ENCODE measurements at regions not wholly inside any gene's neighbourhood (a gene's known extent, or its start where the extent isn't known, plus 50 kb on each side); places are given as distances from the start of the nearest gene placed in this dataset.

DNA sequence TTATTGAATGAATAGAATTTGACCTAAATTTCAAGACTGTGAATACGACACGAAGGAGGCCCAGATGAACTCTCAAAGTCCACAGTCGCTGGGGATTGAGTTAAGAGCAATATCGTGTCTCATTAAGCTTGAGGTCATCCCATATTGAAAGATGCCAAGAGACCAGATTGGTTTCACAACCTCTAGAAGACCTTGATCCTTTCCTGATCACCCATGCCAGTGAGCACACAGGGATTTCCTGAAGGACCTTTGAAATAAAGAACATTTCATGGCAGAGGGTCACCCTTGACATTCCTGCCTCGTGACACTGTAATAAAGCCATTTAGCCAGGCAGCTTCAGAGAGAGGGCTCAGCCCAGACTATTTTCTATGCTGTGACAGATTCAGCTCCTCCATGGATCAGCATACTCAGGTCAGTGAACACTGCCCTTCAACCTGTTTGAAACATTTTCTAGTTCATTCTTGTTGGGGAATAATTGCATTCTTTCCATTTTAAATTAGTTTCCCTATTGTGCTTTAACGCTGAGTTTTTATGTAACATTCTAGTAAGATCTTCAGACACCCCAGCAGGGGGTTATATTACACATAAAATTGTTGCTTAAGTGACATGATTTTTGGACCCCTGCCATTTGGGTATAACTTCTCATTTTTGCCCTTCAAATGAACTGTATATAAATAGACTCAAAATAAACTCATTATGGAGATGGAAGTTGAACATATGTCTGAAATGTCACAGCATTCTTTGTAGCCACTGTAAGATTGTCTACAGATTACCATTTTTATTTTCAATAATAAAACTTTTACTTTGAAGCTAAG, 213.2 kb downstream of the C12orf50 start:
- no peaks in the 10 kb centered on the region for H3K27me3 Mint-ChIP-seq (ENCODE audit: low read depth)

DNA sequence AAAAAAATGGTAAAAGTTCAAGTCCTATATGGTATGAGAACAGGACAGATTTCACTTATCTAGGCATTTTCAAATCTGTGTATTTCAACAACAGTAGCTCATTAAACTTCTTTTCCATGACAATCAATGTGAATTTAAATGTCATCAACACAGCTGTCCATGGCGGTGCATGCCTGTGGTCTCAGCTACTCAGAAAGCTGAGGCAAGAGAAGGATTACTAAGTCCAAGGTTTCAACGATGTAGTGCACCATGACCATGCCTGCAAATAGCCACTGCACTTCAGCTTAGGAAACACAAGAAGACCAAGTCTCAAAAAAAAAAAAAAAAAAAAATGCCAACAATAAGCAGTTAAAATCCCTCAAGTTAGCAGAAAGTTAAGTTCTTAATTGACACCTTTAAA, 214.6 kb downstream of the C12orf50 start:
- no peaks in the 10 kb centered on the region for H3K4me1 Mint-ChIP-seq (ENCODE audit: low read depth)
- no peak for DNase-seq
- H3K27me3 Mint-ChIP-seq (ENCODE audit: low read depth): no peaks in the 10 kb centered on the region
- no peaks in the 10 kb centered on the region for H3K9me3 Mint-ChIP-seq
- no peak overlapping the region for H3K4me3 Mint-ChIP-seq
- ATAC-seq: no peak
- H3K36me3 Mint-ChIP-seq (ENCODE audit: insufficient read depth): no peaks in the 10 kb centered on the region

More for the DNA sequence above, 213.2 kb downstream of the C12orf50 start:
- DNase-seq (no peak), ATAC-seq (no peak)
- H3K4me3 Mint-ChIP-seq: no peak overlapping the region
- H3K9me3 Mint-ChIP-seq: no peaks in the 10 kb centered on the region
- H3K4me1 Mint-ChIP-seq (ENCODE audit: low read depth): no peaks in the 10 kb centered on the region
- H3K36me3 Mint-ChIP-seq (ENCODE audit: insufficient read depth): no peaks in the 10 kb centered on the region

- DNase-seq (no peak), ATAC-seq (no peak)
- H3K9me3 Mint-ChIP-seq: no peaks in the 10 kb centered on the region
- no peaks in the 10 kb centered on the region for H3K27me3 Mint-ChIP-seq (ENCODE audit: low read depth)
- no peak overlapping the region for H3K4me3 Mint-ChIP-seq
- no peaks in the 10 kb centered on the region for H3K4me1 Mint-ChIP-seq (ENCODE audit: low read depth)
- H3K36me3 Mint-ChIP-seq (ENCODE audit: insufficient read depth): no peaks in the 10 kb centered on the region
These were observed 215.5 kb downstream of the C12orf50 start for GRCh38 chr12:87813476-87814234.

GRCh38 chr12:87812681-87813080, 216.5 kb downstream of the C12orf50 start:
- ATAC-seq (no peak), DNase-seq (no peak)
- Mint-ChIP-seq H3K9me3 (no peaks in the 10 kb centered on the region), H3K27me3 (ENCODE audit: low read depth) (no peaks in the 10 kb centered on the region), H3K4me1 (ENCODE audit: low read depth) (no peaks in the 10 kb centered on the region), H3K4me3 (no peak overlapping the region), H3K36me3 (ENCODE audit: insufficient read depth) (no peaks in the 10 kb centered on the region)

DNA sequence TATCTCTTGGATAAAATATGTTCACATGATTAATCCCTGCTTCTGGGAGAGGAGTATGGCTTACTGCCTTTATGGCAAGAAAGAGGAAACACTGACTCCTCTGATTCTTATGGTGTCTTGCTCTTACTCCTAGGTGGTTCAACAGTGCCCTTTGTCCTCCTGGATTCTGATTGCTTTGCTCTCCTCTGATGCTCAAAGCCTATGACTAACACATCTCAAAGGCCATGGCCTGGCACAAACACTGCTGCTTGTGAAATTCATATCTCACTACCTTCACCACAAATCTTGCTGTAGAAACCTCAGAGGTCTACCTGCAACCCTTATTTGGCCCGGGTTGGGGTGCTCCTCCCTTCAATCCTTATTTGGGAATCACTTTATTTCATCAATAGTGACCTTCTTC, 217.2 kb downstream of the C12orf50 start:
- Mint-ChIP-seq H3K4me3 (no peak overlapping the region), H3K4me1 (ENCODE audit: low read depth) (no peaks in the 10 kb centered on the region), H3K36me3 (ENCODE audit: insufficient read depth) (no peaks in the 10 kb centered on the region), H3K27me3 (ENCODE audit: low read depth) (no peaks in the 10 kb centered on the region), H3K9me3 (no peaks in the 10 kb centered on the region)
- ATAC-seq: no peak
- DNase-seq: no peak

DNA sequence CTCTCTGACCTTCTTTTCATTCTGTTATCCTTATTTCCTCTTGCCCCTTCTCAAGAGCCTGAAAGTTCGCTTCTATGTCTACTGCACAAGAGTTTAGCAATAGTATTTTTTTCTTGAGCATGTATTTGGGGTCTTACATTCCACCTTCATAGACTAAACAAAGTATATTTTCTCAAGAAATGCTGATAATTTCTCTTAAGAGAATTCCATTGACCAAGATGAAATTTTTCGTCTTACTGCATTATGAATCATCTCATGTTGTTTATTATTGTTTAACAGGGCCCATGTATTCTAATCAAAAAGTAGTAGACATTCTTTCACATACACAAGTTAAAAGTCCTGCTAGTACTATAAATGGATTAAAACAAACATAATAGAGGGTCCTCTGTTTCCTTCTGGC, 219.3 kb downstream of the C12orf50 start:
- ATAC-seq (no peak), DNase-seq (no peak)
- H3K9me3 Mint-ChIP-seq: no peaks in the 10 kb centered on the region
- no peaks in the 10 kb centered on the region for H3K36me3 Mint-ChIP-seq (ENCODE audit: insufficient read depth)
- no peaks in the 10 kb centered on the region for H3K27me3 Mint-ChIP-seq (ENCODE audit: low read depth)
- H3K4me1 Mint-ChIP-seq (ENCODE audit: low read depth): no peaks in the 10 kb centered on the region
- no peak overlapping the region for H3K4me3 Mint-ChIP-seq

- ATAC-seq (no peak), DNase-seq (no peak)
- H3K9me3 Mint-ChIP-seq: no peaks in the 10 kb centered on the region
- H3K36me3 Mint-ChIP-seq (ENCODE audit: insufficient read depth): no peaks in the 10 kb centered on the region
- no peaks in the 10 kb centered on the region for H3K4me1 Mint-ChIP-seq (ENCODE audit: low read depth)
- no peak overlapping the region for H3K4me3 Mint-ChIP-seq
- H3K27me3 Mint-ChIP-seq (ENCODE audit: low read depth): no peaks in the 10 kb centered on the region
These were observed 222.1 kb downstream of the C12orf50 start for GRCh38 chr12:87807086-87807485.

GRCh38 chr12:87806310-87806709, 222.9 kb downstream of the C12orf50 start:
- ATAC-seq (no peak), DNase-seq (no peak)
- Mint-ChIP-seq H3K4me3 (no peak overlapping the region), H3K36me3 (ENCODE audit: insufficient read depth) (no peaks in the 10 kb centered on the region), H3K9me3 (no peaks in the 10 kb centered on the region), H3K27me3 (ENCODE audit: low read depth) (no peaks in the 10 kb centered on the region), H3K4me1 (ENCODE audit: low read depth) (no peaks in the 10 kb centered on the region)

- Mint-ChIP-seq H3K36me3 (ENCODE audit: insufficient read depth) (no peaks in the 10 kb centered on the region), H3K9me3 (no peaks in the 10 kb centered on the region)
These were observed 224.8 kb downstream of the C12orf50 start for GRCh38 chr12:87804386-87804785.

DNA sequence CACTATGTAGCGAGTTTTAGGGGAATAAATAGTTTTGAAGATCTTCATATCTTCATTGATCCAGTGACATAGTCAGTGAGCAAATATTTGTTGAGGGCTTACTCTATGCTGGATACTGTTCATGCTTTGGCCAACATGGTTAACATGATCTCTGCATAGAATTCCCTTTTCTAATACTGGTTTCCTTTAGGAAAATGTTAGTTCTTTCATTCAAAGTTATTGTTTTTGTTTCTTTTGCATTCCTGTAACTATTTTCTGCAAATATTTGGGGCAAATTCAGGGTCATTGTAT, 226.5 kb downstream of the C12orf50 start:
- no peaks in the 10 kb centered on the region for H3K9me3 Mint-ChIP-seq

More at GRCh38 chr12:87804386-87804785, 224.8 kb downstream of the C12orf50 start:
- Mint-ChIP-seq H3K4me3 (no peak overlapping the region), H3K27me3 (ENCODE audit: low read depth) (no peaks in the 10 kb centered on the region), H3K4me1 (ENCODE audit: low read depth) (no peaks in the 10 kb centered on the region)
- DNase-seq (no peak), ATAC-seq (no peak)

DNA sequence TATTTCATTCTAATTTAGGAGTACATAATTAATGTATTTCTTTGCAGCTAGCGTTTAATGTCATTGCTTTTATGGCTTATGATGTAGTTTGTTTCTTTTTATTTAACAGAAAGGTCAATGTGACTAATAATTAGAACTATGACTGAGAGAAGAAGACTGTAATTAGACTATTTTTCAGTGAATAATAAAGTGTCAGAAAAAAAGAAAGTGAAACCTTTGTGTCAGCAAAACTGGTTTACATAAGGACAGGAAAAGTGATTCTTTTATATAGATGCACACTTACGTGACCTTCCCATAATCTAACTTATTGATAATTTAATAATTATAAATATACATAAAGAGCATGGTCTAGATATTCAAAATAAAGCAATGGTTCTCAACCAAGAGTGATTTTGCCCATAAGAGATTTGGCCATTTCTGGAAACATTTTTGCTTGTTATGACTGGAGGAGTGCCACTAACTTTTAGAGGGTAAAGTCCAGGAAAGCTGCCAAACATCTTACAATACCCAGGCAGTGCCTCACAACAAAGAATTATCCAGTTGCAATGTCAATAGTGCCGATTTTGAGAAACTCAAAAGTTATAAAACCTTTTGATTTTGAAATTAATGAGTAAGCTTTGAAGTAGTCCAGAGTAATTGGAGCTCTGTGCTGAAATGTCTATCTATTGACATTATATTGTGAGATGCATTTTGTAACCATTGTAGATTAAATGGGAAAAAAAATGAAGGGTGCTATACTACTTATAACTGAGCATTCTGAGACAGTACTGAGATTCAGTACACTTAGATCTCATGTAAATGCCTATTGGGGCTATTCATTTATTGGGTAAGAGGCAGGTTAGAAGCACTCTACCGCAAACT, 227.1 kb downstream of the C12orf50 start:
- no peaks in the 10 kb centered on the region for H3K36me3 Mint-ChIP-seq (ENCODE audit: insufficient read depth)
- no peaks in the 10 kb centered on the region for H3K4me1 Mint-ChIP-seq (ENCODE audit: low read depth)
- DNase-seq: no peak
- H3K9me3 Mint-ChIP-seq: no peaks in the 10 kb centered on the region
- no peak overlapping the region for H3K4me3 Mint-ChIP-seq
- H3K27me3 Mint-ChIP-seq (ENCODE audit: low read depth): no peaks in the 10 kb centered on the region
- ATAC-seq: no peak

More for the DNA sequence above, 226.5 kb downstream of the C12orf50 start:
- no peaks in the 10 kb centered on the region for H3K36me3 Mint-ChIP-seq (ENCODE audit: insufficient read depth)
- no peaks in the 10 kb centered on the region for H3K4me1 Mint-ChIP-seq (ENCODE audit: low read depth)
- DNase-seq (no peak), ATAC-seq (no peak)
- no peak overlapping the region for H3K4me3 Mint-ChIP-seq
- no peaks in the 10 kb centered on the region for H3K27me3 Mint-ChIP-seq (ENCODE audit: low read depth)

- Mint-ChIP-seq H3K4me3 (no peak overlapping the region), H3K36me3 (ENCODE audit: insufficient read depth) (no peaks in the 10 kb centered on the region), H3K27me3 (ENCODE audit: low read depth) (no peaks in the 10 kb centered on the region), H3K9me3 (no peaks in the 10 kb centered on the region), H3K4me1 (ENCODE audit: low read depth) (no peaks in the 10 kb centered on the region)
- DNase-seq (no peak), ATAC-seq (no peak)
These were observed 232.2 kb downstream of the C12orf50 start for GRCh38 chr12:87796961-87797516.

DNA sequence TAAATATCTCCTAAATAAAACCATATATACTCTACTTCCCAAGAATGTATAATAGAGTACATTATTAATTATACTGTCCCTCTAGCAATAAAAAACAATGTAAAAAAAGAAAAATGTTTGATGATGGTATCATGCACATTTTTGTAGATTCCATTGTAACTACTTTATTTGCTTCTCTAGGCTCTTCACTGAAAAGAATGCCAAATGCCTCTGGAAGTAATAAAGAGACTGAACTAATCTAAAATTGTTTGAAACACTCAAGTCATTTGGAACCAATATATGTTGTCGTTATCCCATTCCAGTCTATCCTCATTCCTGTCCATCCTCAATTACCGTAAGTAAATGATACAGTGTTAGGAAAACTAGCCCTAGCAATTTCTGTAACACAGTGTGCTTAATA, 233.6 kb downstream of the C12orf50 start:
- no peak for DNase-seq
- H3K4me3 Mint-ChIP-seq: no peak overlapping the region
- no peaks in the 10 kb centered on the region for H3K4me1 Mint-ChIP-seq (ENCODE audit: low read depth)
- no peaks in the 10 kb centered on the region for H3K36me3 Mint-ChIP-seq (ENCODE audit: insufficient read depth)
- H3K9me3 Mint-ChIP-seq: no peaks in the 10 kb centered on the region
- ATAC-seq: no peak
- H3K27me3 Mint-ChIP-seq (ENCODE audit: low read depth): no peaks in the 10 kb centered on the region

GRCh38 chr12:87794854-87795253, 234.3 kb downstream of the C12orf50 start:
- Mint-ChIP-seq H3K4me3 (no peak overlapping the region), H3K27me3 (ENCODE audit: low read depth) (no peaks in the 10 kb centered on the region), H3K9me3 (no peaks in the 10 kb centered on the region), H3K4me1 (ENCODE audit: low read depth) (no peaks in the 10 kb centered on the region), H3K36me3 (ENCODE audit: insufficient read depth) (no peaks in the 10 kb centered on the region)
- no peak for ATAC-seq
- DNase-seq: no peak
